Transverse colon (tissue), 4 donors: ENCODE measurements at regions not wholly inside any gene's neighbourhood (a gene's known extent, or its start where the extent isn't known, plus 50 kb on each side); places are given as distances from the start of the nearest gene placed in this dataset.
"Not testable (repeated sequence)": the region's sequence is repeated elsewhere in the genome, so short reads cannot be mapped to it uniquely, and the experiment has no call there.

ENCODE experiments used
- DNase-seq: peaks from one replicate; pipeline ENCODE4 v3.0.0-alpha.2; 2019
- H3K27ac ChIP-seq, 4 donors: fragments of 200-600 bp; sonication (generic); 2 replicates each; pipeline ENCODE4 v1.5.1; 2016 to 2018; ENCODE audit warnings: inconsistent platforms in 4 of 4
- H3K27me3 ChIP-seq: fragments of 200-600 bp; sonication (generic); 2 replicates; pipeline ENCODE4 v1.5.1; 2017; ENCODE audit warnings: inconsistent platforms
- H3K36me3 ChIP-seq, 4 donors: fragments of 200-600 bp; sonication (generic); 2 replicates each; pipeline ENCODE4 v1.5.1; 2017 to 2019; ENCODE audit warnings: inconsistent platforms in 4 of 4
- H3K4me1 ChIP-seq, 4 donors: fragments of 200-600 bp; sonication (generic); 2 replicates each; pipeline ENCODE4 v1.5.1; 2017 to 2020; ENCODE audit warnings: inconsistent platforms in 4 of 4
- H3K4me3 ChIP-seq, 4 donors: fragments of 200-600 bp; sonication (generic); 1 replicate in 1 of 4; 2 replicates in 3 of 4; pipeline versions ENCODE4 v1.5.1 to v1.6.1; 2017 to 2019; ENCODE audit warnings: inconsistent platforms in 4 of 4
- H3K9me3 ChIP-seq, 2 donors: fragments of 200-600 bp; sonication (generic); 2 replicates each; pipeline ENCODE4 v1.5.1; 2017 to 2019; ENCODE audit warnings: inconsistent platforms in 2 of 2
- EP300 ChIP-seq: sonication (generic); formaldehyde crosslinking; IDR thresholded peaks from one replicate; pipeline ENCODE4 v1.6.1; 2017; ENCODE audit warnings: antibody characterized with exemption, low read depth
- POLR2A ChIP-seq: fragments of 450-650 bp; IDR thresholded peaks from one replicate; pipeline ENCODE4 v1.6.1; 2016; ENCODE audit warnings: antibody characterized with exemption, mild to moderate bottlenecking, moderate library complexity
- POLR2AphosphoS5 ChIP-seq, 3 donors: sonication (generic); formaldehyde crosslinking; IDR thresholded peaks; one replicate each; pipeline ENCODE4 v1.6.1; 2016; ENCODE audit warnings: antibody characterized with exemption in 3 of 3
- WGBS, 2 donors: methylation state at CpG; one replicate each; pipeline ENCODE4 v1.1.5; 2018; ENCODE audit warnings: low coverage in 1 of 2; 5-methylcytosine and 5-hydroxymethylcytosine counted together
- in situ Hi-C, 4 donors: fragments of 200-750 bp; cut with MboI; loops; one replicate each; pipeline versions ENCODE4 v1.15.0 to v1.15.1; 2017; ENCODE audit warnings: low sequenced_read_pairs in 3 of 4, low pct_ligation_motif_present in 1 of 4, low pct_unique_long_range_greater_than_20kb in 1 of 4
- intact Hi-C: fragments of 100-400 bp; cut with DNase I; formaldehyde crosslinking; loops from one replicate; pipeline ENCODE4 v1.15.1; 2023; ENCODE audit warnings: low total_unique reads
- TF ChIP-seq, protein P1 (sequence below), 5 experiments: fragments of 200-600 bp in 3 of 5; fragments of 450-650 bp in 2 of 5; sonication (generic) in 3 of 5; IDR thresholded peaks; 1 replicate in 2 of 5; 2 replicates in 3 of 5; pipeline ENCODE4 v1.5.1; 2016 to 2017; ENCODE audit warnings: antibody characterized with exemption in 5 of 5, inconsistent platforms in 3 of 5, mild to moderate bottlenecking in 2 of 5, moderate library complexity in 1 of 5

DNA sequence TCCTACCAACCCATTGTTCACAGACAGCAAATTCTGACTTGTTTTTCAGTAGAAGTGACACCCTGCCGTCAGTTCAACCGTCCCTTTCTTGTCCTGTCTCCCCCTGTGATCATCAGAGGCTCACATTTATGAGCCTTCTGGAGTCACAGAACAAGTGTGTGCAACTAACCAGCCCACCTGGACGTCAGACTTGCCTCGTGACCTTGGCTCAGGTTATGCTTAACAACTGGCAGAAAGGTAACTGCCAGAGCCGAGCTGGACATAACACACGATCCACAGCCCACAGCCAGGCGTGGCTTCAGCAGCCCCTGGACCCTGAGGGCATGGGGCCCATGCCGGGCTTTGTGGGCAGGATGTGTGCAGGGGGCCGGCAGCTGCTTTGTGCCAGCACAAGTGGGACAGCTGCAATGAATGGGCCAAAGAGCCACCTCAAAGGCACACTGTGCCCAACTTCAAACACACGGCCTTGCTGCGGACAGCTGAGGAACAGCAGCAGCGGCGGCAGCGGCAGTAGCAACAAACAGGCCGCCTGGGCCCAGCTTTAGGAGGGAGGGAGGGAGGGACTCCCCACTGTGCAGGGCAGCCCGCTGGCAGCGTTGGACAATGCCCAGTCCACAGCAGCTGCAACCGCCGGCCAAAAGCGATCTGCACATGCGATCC is 103.9 kb downstream of the ZBTB18 start:
- peaks cover 0 to 11% (median 0%) of the 10 kb centered on the region in 4 donors for H3K4me1 ChIP-seq
- WGBS, 2 donors = 53 to 68% methylated on average over 4 to 21 of the region's 21 CpGs
- peak overlapping the region in 1 of 4 donors; percentile 15 for H3K27ac ChIP-seq
- H3K27me3 ChIP-seq = no peaks in the 10 kb centered on the region
- intact Hi-C loops (no loop called here), in situ Hi-C loops (no loop called here)
- H3K4me3 ChIP-seq = no peak overlapping the region
- no peaks in the 10 kb centered on the region for H3K36me3 ChIP-seq
- TF ChIP-seq, protein P1, sequence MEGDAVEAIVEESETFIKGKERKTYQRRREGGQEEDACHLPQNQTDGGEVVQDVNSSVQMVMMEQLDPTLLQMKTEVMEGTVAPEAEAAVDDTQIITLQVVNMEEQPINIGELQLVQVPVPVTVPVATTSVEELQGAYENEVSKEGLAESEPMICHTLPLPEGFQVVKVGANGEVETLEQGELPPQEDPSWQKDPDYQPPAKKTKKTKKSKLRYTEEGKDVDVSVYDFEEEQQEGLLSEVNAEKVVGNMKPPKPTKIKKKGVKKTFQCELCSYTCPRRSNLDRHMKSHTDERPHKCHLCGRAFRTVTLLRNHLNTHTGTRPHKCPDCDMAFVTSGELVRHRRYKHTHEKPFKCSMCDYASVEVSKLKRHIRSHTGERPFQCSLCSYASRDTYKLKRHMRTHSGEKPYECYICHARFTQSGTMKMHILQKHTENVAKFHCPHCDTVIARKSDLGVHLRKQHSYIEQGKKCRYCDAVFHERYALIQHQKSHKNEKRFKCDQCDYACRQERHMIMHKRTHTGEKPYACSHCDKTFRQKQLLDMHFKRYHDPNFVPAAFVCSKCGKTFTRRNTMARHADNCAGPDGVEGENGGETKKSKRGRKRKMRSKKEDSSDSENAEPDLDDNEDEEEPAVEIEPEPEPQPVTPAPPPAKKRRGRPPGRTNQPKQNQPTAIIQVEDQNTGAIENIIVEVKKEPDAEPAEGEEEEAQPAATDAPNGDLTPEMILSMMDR (IDR thresholded peaks at IDR 0.05) = no peak
- TF ChIP-seq EP300 = no peak
- TF ChIP-seq POLR2AphosphoS5 (IDR thresholded peaks at IDR 0.05) = peak in 1 of 3 donors; percentile 27
- no peak for TF ChIP-seq POLR2A
- peak; percentile 11 for DNase-seq
- H3K9me3 ChIP-seq = no peaks in the 10 kb centered on the region

DNA sequence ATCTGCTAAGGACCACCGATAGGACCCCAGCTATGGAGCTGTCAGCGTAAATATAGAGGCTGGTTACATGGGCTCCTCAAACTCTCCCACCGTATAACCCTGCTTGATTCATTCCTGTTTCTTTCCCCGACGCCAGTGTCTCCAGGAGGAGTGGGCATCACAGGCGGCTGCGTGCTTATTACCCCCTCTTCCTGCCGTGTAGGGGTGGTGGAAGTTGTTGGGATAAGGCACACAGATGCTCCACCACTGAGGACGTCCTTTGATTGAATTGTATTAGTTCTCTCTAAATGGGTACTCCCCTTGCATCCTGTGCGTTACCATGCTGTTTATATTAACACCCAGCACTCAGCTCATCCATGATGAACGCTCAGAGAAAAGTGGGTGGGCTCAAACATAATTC is 104.6 kb downstream of the ZBTB18 start:
- in situ Hi-C loops = no loop called here
- Histone ChIP-seq H3K36me3 (no peaks in the 10 kb centered on the region), H3K9me3 (no peaks in the 10 kb centered on the region), H3K4me3 (no peak overlapping the region), H3K27ac (no peak overlapping the region), H3K4me1 (peaks cover 0 to 11% (median 0%) of the 10 kb centered on the region in 4 donors), H3K27me3 (no peaks in the 10 kb centered on the region)
- TF ChIP-seq, protein P1 (IDR thresholded peaks at IDR 0.05) = no peak
- TF ChIP-seq POLR2A (no peak), EP300 (no peak), POLR2AphosphoS5 (IDR thresholded peaks at IDR 0.05) (no peak)
- intact Hi-C loops = no loop called here
- 86 to 90% methylated on average over 8 to 11 of the region's 11 CpGs for WGBS, 2 donors
- no peak for DNase-seq

- intact Hi-C loops, DNase-seq, H3K27me3 ChIP-seq, H3K9me3 ChIP-seq, H3K36me3 ChIP-seq, H3K4me3 ChIP-seq, H3K4me1 ChIP-seq, in situ Hi-C loops, H3K27ac ChIP-seq: not testable (repeated sequence)
Observed at GRCh38 chr1:244156617-244157016, 105.5 kb downstream of the ZBTB18 start.

GRCh38 chr1:244157731-244158438 is 106.8 kb downstream of the ZBTB18 start:
- TF ChIP-seq, protein P1 (IDR thresholded peaks at IDR 0.05) = no peak
- TF ChIP-seq POLR2AphosphoS5 (IDR thresholded peaks at IDR 0.05) (no peak), POLR2A (no peak), EP300 (no peak)
- 90 to 96% methylated on average over 1 to 3 of the region's 3 CpGs for WGBS, 2 donors
- intact Hi-C loops (no loop called here), in situ Hi-C loops (no loop called here)
- no peaks in the 10 kb centered on the region for H3K4me1 ChIP-seq
- no peak for DNase-seq
- H3K27me3 ChIP-seq = no peaks in the 10 kb centered on the region
- no peak overlapping the region for H3K4me3 ChIP-seq
- no peaks in the 10 kb centered on the region for H3K9me3 ChIP-seq
- H3K27ac ChIP-seq = no peak overlapping the region
- H3K36me3 ChIP-seq = no peaks in the 10 kb centered on the region
